Keratinocyte (primary cell): ENCODE measurements at regions not wholly inside any gene's neighbourhood (a gene's known extent, or its start where the extent isn't known, plus 50 kb on each side); places are given as distances from the start of the nearest gene placed in this dataset.

Experiments used
- DNase-seq: peaks from one replicate; pipeline ENCODE4 v3.0.0-alpha.2; 2011; ENCODE audit warnings: low read depth, missing footprints, low spot score
- FAIRE-seq: peaks from 2 replicates; lab custom pipeline; 2011; peaks lifted over from hg19 to GRCh38; lab: Jason Lieb, UNC
- H2AFZ ChIP-seq: 2 replicates; pipeline ENCODE4 v1.6.0; 2012; ENCODE audit warnings: low read length, control low read depth, inconsistent platforms; ENCODE audit not compliant: control insufficient read depth
- H3K27ac ChIP-seq: 2 replicates; pipeline ENCODE4 v1.5.1; 2011; ENCODE audit warnings: low read length; ENCODE audit not compliant: control insufficient read depth, insufficient read depth
- H3K27me3 ChIP-seq: 3 replicates; pipeline ENCODE4 v1.6.0; 2011; ENCODE audit warnings: low read length; ENCODE audit not compliant: control insufficient read depth, insufficient read depth; ENCODE audit errors: extremely low read depth
- H3K36me3 ChIP-seq, 2 experiments: 2 replicates in 1 of 2; 3 replicates in 1 of 2; pipeline ENCODE4 v1.5.1; 2011; ENCODE audit warnings: low read length in 2 of 2, mild to moderate bottlenecking in 1 of 2; ENCODE audit not compliant: control insufficient read depth in 2 of 2, insufficient read depth in 2 of 2; ENCODE audit errors: extremely low read depth in 1 of 2
- H3K4me1 ChIP-seq: 3 replicates; pipeline ENCODE4 v1.5.1; 2011; ENCODE audit warnings: low read length; ENCODE audit not compliant: control insufficient read depth, insufficient read depth; ENCODE audit errors: extremely low read depth
- H3K4me2 ChIP-seq: 3 replicates; pipeline ENCODE4 v1.6.0; 2011; ENCODE audit warnings: low read depth, low read length; ENCODE audit not compliant: control insufficient read depth, insufficient read depth; ENCODE audit errors: extremely low read depth
- H3K4me3 ChIP-seq, 3 experiments: fragments of 200-600 bp in 1 of 3; sonication (generic) in 1 of 3; 2 replicates in 2 of 3; 3 replicates in 1 of 3; pipeline ENCODE4 v1.5.1; 2011 to 2016; ENCODE audit warnings: low read length in 3 of 3, mild to moderate bottlenecking in 3 of 3, control low read depth in 2 of 3, inconsistent platforms in 1 of 3, low read depth in 1 of 3, mixed read lengths in 1 of 3, mixed run types in 1 of 3, moderate library complexity in 1 of 3; ENCODE audit not compliant: control insufficient read depth in 2 of 3, insufficient read depth in 2 of 3; ENCODE audit errors: extremely low read depth in 1 of 3
- H3K79me2 ChIP-seq: 2 replicates; pipeline ENCODE4 v1.6.0; 2012; ENCODE audit warnings: low read length; ENCODE audit not compliant: control insufficient read depth, insufficient read depth
- H3K9ac ChIP-seq: 3 replicates; pipeline ENCODE4 v1.6.0; 2011; ENCODE audit warnings: low read length; ENCODE audit not compliant: control insufficient read depth, insufficient read depth; ENCODE audit errors: extremely low read depth
- H3K9me1 ChIP-seq: 3 replicates; pipeline ENCODE4 v1.6.0; 2011; ENCODE audit warnings: low read length; ENCODE audit not compliant: control insufficient read depth, insufficient read depth; ENCODE audit errors: extremely low read depth
- H3K9me3 ChIP-seq: 2 replicates; pipeline ENCODE4 v1.5.1; 2012; ENCODE audit warnings: low read depth, low read length; ENCODE audit not compliant: control insufficient read depth
- H4K20me1 ChIP-seq: 3 replicates; pipeline ENCODE4 v1.6.0; 2011; ENCODE audit warnings: low read length; ENCODE audit not compliant: control insufficient read depth, insufficient read depth; ENCODE audit errors: extremely low read depth
- EZH2 ChIP-seq: IDR thresholded peaks from one replicate; pipeline ENCODE4 v1.6.1; 2012; ENCODE audit warnings: inconsistent platforms, mild to moderate bottlenecking, low read length, moderate library complexity
- dilution Hi-C: fragments of 300-500 bp; cut with MboI; formaldehyde crosslinking; loops from one replicate; pipeline ENCODE4 v1.7.0; 2020; ENCODE audit warnings: low sequenced_read_pairs; ENCODE audit not compliant: extremely low pct_ligation_motif_present
- TF ChIP-seq, protein P1 (sequence below), 3 experiments: IDR thresholded peaks in 1 of 3; conservative IDR thresholded peaks in 1 of 3; optimal IDR thresholded peaks in 1 of 3; 2 replicates in 2 of 3; 3 replicates in 1 of 3; pipeline versions ENCODE3 to v1.5.1; 2011; ENCODE audit warnings: low read length in 3 of 3, mild to moderate bottlenecking in 3 of 3, moderate library complexity in 2 of 3, control low read depth in 1 of 3, inconsistent platforms in 1 of 3; ENCODE audit not compliant: insufficient read depth in 2 of 3; ENCODE audit errors: extremely low read depth in 1 of 3

DNA sequence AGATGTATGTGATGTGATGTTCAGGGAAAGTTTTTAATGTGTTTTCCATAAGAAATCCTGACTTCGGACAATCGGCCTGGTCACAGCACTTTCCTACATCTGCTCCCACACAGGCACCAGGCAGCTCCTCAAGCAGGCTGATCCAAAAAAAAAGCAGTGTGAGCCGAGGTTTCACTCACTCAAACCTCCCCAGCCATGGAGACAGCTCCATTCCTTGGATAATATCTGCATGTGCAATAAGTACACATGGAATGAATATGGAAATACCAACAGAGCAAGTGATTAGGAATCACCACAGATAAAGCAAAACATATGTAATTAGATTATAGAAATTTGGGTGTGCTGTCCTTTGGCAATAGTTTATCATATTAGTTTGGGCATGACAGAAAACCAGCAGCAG is 88.8 kb upstream of the API5 start:
- dilution Hi-C loops = no loop called here
- H3K9me3 ChIP-seq = no peaks in the 10 kb centered on the region
- no peak for TF ChIP-seq EZH2
- TF ChIP-seq, protein P1, sequence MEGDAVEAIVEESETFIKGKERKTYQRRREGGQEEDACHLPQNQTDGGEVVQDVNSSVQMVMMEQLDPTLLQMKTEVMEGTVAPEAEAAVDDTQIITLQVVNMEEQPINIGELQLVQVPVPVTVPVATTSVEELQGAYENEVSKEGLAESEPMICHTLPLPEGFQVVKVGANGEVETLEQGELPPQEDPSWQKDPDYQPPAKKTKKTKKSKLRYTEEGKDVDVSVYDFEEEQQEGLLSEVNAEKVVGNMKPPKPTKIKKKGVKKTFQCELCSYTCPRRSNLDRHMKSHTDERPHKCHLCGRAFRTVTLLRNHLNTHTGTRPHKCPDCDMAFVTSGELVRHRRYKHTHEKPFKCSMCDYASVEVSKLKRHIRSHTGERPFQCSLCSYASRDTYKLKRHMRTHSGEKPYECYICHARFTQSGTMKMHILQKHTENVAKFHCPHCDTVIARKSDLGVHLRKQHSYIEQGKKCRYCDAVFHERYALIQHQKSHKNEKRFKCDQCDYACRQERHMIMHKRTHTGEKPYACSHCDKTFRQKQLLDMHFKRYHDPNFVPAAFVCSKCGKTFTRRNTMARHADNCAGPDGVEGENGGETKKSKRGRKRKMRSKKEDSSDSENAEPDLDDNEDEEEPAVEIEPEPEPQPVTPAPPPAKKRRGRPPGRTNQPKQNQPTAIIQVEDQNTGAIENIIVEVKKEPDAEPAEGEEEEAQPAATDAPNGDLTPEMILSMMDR (optimal IDR thresholded peaks at IDR 0.05 in 1 of 3, IDR thresholded peaks at IDR 0.05 in 1 of 3, conservative IDR thresholded peaks at IDR 0.05 in 1 of 3; ENCODE audit: extremely low read depth in 1 of 3, insufficient read depth in 2 of 3, low read length in 3 of 3) = no peak
- FAIRE-seq = no peak
- no peaks in the 10 kb centered on the region for H3K36me3 ChIP-seq
- H3K27me3 ChIP-seq = no peaks in the 10 kb centered on the region
- H3K4me1 ChIP-seq = no peaks in the 10 kb centered on the region
- H3K4me2 ChIP-seq = no peak overlapping the region
- H3K79me2 ChIP-seq = no peaks in the 10 kb centered on the region
- H3K4me3 ChIP-seq = no peak overlapping the region
- no peak overlapping the region for H3K27ac ChIP-seq
- H4K20me1 ChIP-seq = no peaks in the 10 kb centered on the region
- no peak overlapping the region for H3K9ac ChIP-seq
- no peak for DNase-seq
- H2AFZ ChIP-seq = no peak overlapping the region
- no peaks in the 10 kb centered on the region for H3K9me1 ChIP-seq

DNA sequence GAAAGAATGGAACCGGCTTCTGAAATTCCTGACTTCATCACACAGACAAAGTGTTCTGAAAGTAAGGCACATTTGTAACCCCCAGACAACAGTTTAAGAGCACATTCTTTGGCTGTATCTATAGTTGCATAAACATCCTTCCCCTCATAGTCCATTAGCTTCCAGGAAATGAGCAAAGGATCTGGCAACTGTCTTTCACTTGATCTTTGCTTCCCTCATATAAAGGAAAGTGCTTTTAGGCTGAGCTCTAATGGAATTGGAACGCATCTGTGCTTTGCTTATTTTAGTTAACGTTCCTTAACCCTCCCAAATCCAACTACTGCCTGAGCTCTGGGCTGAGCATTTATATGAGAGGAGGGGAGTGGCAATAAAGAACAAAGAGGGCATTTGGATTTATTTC is 76.9 kb upstream of the API5 start:
- Histone ChIP-seq H3K9ac (no peak overlapping the region), H3K9me3 (no peaks in the 10 kb centered on the region), H3K79me2 (no peaks in the 10 kb centered on the region), H3K4me1 (no peaks in the 10 kb centered on the region), H3K4me3 (no peak overlapping the region), H3K27me3 (no peaks in the 10 kb centered on the region), H2AFZ (no peak overlapping the region), H3K27ac (no peak overlapping the region), H4K20me1 (no peaks in the 10 kb centered on the region), H3K9me1 (no peaks in the 10 kb centered on the region), H3K4me2 (no peak overlapping the region), H3K36me3 (no peaks in the 10 kb centered on the region)
- DNase-seq = no peak
- dilution Hi-C loops = no loop called here
- no peak for FAIRE-seq
- TF ChIP-seq, protein P1 (optimal IDR thresholded peaks at IDR 0.05 in 1 of 3, IDR thresholded peaks at IDR 0.05 in 1 of 3, conservative IDR thresholded peaks at IDR 0.05 in 1 of 3; ENCODE audit: extremely low read depth in 1 of 3, insufficient read depth in 2 of 3, low read length in 3 of 3) = no peak
- TF ChIP-seq EZH2 = no peak
